Body of pancreas (tissue), 4 donors: ENCODE measurements at regions not wholly inside any gene's neighbourhood (a gene's known extent, or its start where the extent isn't known, plus 50 kb on each side); places are given as distances from the start of the nearest gene placed in this dataset.

Experiments
- ATAC-seq: fragments of 150-250 bp; one replicate; pipeline ENCODE4 v1.9.1; 2016
- DNase-seq, 4 donors: peaks; one replicate each; pipeline ENCODE4 v3.0.0-alpha.2; 2019
- H3K27ac ChIP-seq, 4 donors: fragments of 200-600 bp; sonication (generic); 1 replicate in 3 of 4; 2 replicates in 1 of 4; pipeline versions ENCODE4 v1.5.1 to v1.6.1; 2016 to 2019; ENCODE audit warnings: mild to moderate bottlenecking in 1 of 4, mixed read lengths in 1 of 4, moderate library complexity in 1 of 4
- H3K27me3 ChIP-seq, 2 donors: fragments of 200-600 bp; sonication (generic); one replicate each; pipeline ENCODE4 v1.6.0; 2016; ENCODE audit warnings: mild to moderate bottlenecking in 1 of 2
- H3K36me3 ChIP-seq, 2 donors: fragments of 200-600 bp; sonication (generic); replicated peaks in 1 of 2; 2 replicates each; pipeline ENCODE4 v1.5.1; 2016; ENCODE audit warnings: low read depth in 2 of 2; ENCODE audit not compliant: insufficient read depth in 1 of 2
- H3K4me1 ChIP-seq: fragments of 200-600 bp; sonication (generic); one replicate; pipeline ENCODE4 v1.6.0; 2016
- H3K4me3 ChIP-seq, 2 donors: fragments of 200-600 bp; sonication (generic); 1 replicate in 1 of 2; 2 replicates in 1 of 2; pipeline ENCODE4 v1.5.1; 2016 to 2019
- H3K9me3 ChIP-seq, 3 donors: fragments of 200-600 bp; sonication (generic); 1 replicate in 2 of 3; 2 replicates in 1 of 3; pipeline ENCODE4 v1.5.1; 2016
- POLR2A ChIP-seq, 3 donors: fragments of 450-650 bp; IDR thresholded peaks; one replicate each; pipeline ENCODE4 v1.6.1; 2016; ENCODE audit warnings: antibody characterized with exemption in 3 of 3, mild to moderate bottlenecking in 2 of 3
- WGBS, 2 donors: methylation state at CpG; one replicate each; pipeline ENCODE4 v1.1.5; 2017; 5-methylcytosine and 5-hydroxymethylcytosine counted together
- intact Hi-C: fragments of 100-400 bp; cut with DNase I; formaldehyde crosslinking; loops from one replicate; pipeline ENCODE4 v1.15.1; 2023
- TF ChIP-seq, protein P1 (sequence below), 7 experiments: fragments of 450-650 bp in 4 of 7; fragments of 200-600 bp in 3 of 7; sonication (generic) in 3 of 7; IDR thresholded peaks; one replicate each; pipeline ENCODE4 v1.5.1; 2016 to 2019; ENCODE audit warnings: antibody characterized with exemption in 7 of 7

DNA sequence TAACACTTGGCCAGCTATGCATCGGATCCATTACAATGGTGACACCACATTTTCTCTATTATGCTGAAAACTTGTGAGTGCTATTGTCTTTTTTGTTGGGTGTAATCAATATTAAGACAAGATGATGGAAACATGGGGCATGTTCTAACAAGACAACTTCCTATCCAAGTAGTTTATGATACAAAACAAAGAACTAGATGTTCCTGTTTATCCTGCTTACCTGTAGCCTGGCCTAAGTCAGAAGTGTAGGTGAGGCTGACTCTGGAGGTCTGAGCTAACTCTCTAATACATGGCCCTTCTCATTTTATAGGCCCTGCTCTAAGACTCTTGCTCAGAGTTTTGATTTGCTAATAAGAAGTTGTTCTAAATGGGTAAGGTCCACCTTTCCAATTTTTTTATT is 242.4 kb upstream of the STXBP5 start:
- Histone ChIP-seq H3K4me1 (no peaks in the 10 kb centered on the region), H3K4me3 (no peak overlapping the region), H3K36me3 (no peaks in the 10 kb centered on the region), H3K27me3 (no peaks in the 10 kb centered on the region), H3K9me3 (peaks cover 0 to 9% (median 0%) of the 10 kb centered on the region in 3 donors), H3K27ac (no peak overlapping the region)
- WGBS, 2 donors = 92 to 94% methylated on average over 1 of the region's 1 CpG
- ATAC-seq (no peak), DNase-seq (no peak)
- intact Hi-C loops = no loop called here
- TF ChIP-seq, protein P1, sequence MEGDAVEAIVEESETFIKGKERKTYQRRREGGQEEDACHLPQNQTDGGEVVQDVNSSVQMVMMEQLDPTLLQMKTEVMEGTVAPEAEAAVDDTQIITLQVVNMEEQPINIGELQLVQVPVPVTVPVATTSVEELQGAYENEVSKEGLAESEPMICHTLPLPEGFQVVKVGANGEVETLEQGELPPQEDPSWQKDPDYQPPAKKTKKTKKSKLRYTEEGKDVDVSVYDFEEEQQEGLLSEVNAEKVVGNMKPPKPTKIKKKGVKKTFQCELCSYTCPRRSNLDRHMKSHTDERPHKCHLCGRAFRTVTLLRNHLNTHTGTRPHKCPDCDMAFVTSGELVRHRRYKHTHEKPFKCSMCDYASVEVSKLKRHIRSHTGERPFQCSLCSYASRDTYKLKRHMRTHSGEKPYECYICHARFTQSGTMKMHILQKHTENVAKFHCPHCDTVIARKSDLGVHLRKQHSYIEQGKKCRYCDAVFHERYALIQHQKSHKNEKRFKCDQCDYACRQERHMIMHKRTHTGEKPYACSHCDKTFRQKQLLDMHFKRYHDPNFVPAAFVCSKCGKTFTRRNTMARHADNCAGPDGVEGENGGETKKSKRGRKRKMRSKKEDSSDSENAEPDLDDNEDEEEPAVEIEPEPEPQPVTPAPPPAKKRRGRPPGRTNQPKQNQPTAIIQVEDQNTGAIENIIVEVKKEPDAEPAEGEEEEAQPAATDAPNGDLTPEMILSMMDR (IDR thresholded peaks at IDR 0.05) = no peak
- no peak for TF ChIP-seq POLR2A (IDR thresholded peaks at IDR 0.05)

DNA sequence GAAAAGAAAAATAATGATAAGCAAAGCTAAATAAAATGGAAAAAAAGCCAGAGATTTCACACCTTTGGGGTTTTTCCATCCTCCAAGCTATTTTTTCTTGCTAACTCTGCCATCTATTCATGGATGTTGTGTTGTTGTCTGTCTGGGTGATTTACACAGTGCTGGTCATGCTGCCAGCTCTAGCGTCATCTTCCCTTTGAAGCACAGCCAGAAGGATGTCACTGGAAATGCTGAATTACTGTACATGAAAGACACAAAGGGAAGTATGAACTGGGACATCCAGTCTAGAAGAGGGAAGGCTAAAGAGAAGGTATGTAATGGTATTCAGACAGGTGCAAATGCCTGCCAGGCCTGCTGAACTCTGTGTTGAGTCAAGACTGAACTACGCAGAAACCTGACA is 241.9 kb upstream of the STXBP5 start:
- ATAC-seq = no peak
- H3K36me3 ChIP-seq = no peaks in the 10 kb centered on the region
- intact Hi-C loops = no loop called here
- DNase-seq = no peak
- no peak overlapping the region for H3K4me3 ChIP-seq
- peaks cover 0 to 9% (median 0%) of the 10 kb centered on the region in 3 donors for H3K9me3 ChIP-seq
- no peaks in the 10 kb centered on the region for H3K27me3 ChIP-seq
- no peaks in the 10 kb centered on the region for H3K4me1 ChIP-seq
- H3K27ac ChIP-seq = no peak overlapping the region
- TF ChIP-seq POLR2A (IDR thresholded peaks at IDR 0.05) = no peak
- TF ChIP-seq, protein P1 (IDR thresholded peaks at IDR 0.05) = no peak
- 81 to 88% methylated on average over 2 of the region's 2 CpGs for WGBS, 2 donors

DNA sequence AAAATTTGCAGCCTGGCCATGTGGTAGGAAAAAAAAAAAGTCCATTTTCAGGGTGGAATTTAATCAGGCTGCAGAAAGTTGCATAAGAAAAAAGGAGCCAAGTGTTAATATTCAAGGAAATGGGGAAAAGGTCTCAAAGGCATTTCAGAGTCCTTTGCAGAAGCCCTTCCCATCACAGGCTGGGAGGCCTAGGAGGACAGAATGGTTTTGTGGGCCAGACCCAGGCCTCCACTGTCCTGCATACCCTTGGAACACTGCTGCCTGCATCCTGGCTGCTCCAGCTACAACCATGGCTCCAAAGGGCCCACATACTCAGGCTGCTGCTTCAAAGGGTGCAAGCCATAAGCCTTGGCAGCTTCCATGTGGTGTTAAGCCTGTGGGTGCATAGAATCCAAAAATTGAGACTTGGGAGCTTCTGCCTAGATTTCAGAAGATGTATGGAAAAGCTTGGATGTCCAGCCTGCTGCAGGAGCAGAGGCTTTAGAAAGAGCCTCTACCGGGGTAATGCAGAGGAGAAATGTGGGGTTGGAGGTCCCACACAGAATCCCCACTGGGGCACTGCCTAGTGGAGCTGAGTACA is 239.0 kb upstream of the STXBP5 start:
- ATAC-seq = no peak
- no peak for TF ChIP-seq POLR2A (IDR thresholded peaks at IDR 0.05)
- TF ChIP-seq, protein P1 (IDR thresholded peaks at IDR 0.05) = no peak
- Histone ChIP-seq H3K4me3 (no peak overlapping the region), H3K27ac (no peak overlapping the region), H3K4me1 (no peaks in the 10 kb centered on the region), H3K9me3 (peaks cover 0 to 9% (median 0%) of the 10 kb centered on the region in 3 donors), H3K27me3 (no peaks in the 10 kb centered on the region), H3K36me3 (no peaks in the 10 kb centered on the region)
- WGBS, 2 donors = 85 to 100% methylated on average over 1 of the region's 1 CpG
- intact Hi-C loops = no loop called here
- no peak for DNase-seq

DNA sequence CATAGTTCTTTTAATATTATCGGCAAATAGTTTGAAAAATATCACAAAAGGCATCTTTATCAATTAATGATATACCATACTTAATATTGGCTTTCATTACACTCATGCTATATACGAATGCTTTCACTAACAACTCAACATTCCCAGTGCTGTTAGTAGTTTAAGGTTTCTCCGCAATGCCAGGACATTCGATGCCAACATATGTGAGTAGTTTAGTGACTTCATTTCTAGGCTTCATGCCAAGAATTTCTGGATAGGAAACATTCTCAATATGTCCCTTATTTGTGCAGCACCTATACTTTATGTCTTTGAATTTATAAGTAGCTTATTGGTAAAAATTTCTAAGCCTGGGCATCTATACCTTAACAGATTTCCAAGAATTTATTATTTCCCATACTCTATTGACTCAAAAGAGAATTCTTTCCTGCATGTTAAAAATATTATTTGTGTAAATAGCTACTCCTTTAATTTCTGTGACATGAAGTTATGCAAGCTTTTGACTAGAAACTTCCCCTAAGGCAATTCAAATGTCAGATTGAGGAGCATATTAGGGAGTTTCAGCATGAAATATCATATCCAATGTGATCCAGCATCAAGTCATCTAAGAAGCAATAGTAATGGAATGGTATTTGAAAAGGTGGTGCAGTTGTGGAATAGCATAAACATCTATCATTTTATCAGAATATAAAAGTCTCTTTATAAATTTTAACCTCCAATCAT is 236.0 kb upstream of the STXBP5 start:
- intact Hi-C loops = no loop called here
- H3K27ac ChIP-seq = peak overlapping the region in 1 of 4 donors; percentile 11

More for the DNA sequence above, 236.0 kb upstream of the STXBP5 start:
- WGBS, 2 donors = 20% methylated on average over 4 of the region's 4 CpGs
- no peaks in the 10 kb centered on the region for H3K36me3 ChIP-seq
- H3K4me1 ChIP-seq = no peaks in the 10 kb centered on the region
- peak; percentile 55 for ATAC-seq
- peak in 1 of 4 donors; percentile 13 for DNase-seq
- no peaks in the 10 kb centered on the region for H3K27me3 ChIP-seq
- TF ChIP-seq POLR2A (IDR thresholded peaks at IDR 0.05) = no peak
- TF ChIP-seq, protein P1 (IDR thresholded peaks at IDR 0.05) = no peak
- H3K9me3 ChIP-seq = peaks cover 0 to 9% (median 0%) of the 10 kb centered on the region in 3 donors
- H3K4me3 ChIP-seq = no peak overlapping the region
